Endothelial cell (in vitro differentiated cells): ENCODE measurements at regions not wholly inside any gene's neighbourhood (a gene's known extent, or its start where the extent isn't known, plus 50 kb on each side); places are given as distances from the start of the nearest gene placed in this dataset.
"Not testable (repeated sequence)": the region's sequence is repeated elsewhere in the genome, so short reads cannot be mapped to it uniquely, and the experiment has no call there.

ENCODE experiments used
- DNase-seq: peaks from one replicate; pipeline ENCODE4 v3.0.0; 2021; ENCODE audit warnings: low spot score
- H3K27ac Mint-ChIP-seq: one replicate; pipeline ENCODE4 v1.8.0; 2021; ENCODE audit warnings: mixed read lengths, inconsistent platforms; ENCODE audit not compliant: unreplicated experiment
- H3K27me3 Mint-ChIP-seq: one replicate; pipeline ENCODE4 v1.8.0; 2021; ENCODE audit warnings: mild to moderate bottlenecking, moderate library complexity, mixed read lengths, inconsistent platforms; ENCODE audit not compliant: unreplicated experiment
- H3K36me3 Mint-ChIP-seq: one replicate; pipeline ENCODE4 v1.8.0; 2021; ENCODE audit warnings: mild to moderate bottlenecking, low read depth, mixed read lengths, inconsistent platforms; ENCODE audit not compliant: unreplicated experiment
- H3K4me1 Mint-ChIP-seq: one replicate; pipeline ENCODE4 v1.8.0; 2021; ENCODE audit warnings: mild to moderate bottlenecking, mixed read lengths, inconsistent platforms; ENCODE audit not compliant: unreplicated experiment
- H3K4me3 Mint-ChIP-seq: one replicate; pipeline ENCODE4 v1.8.0; 2021; ENCODE audit warnings: mild to moderate bottlenecking, mixed read lengths, inconsistent platforms; ENCODE audit not compliant: unreplicated experiment
- H3K9me3 Mint-ChIP-seq: one replicate; pipeline ENCODE4 v1.8.0; 2021; ENCODE audit warnings: mixed read lengths, inconsistent platforms; ENCODE audit not compliant: unreplicated experiment
- CTCF ChIP-seq: fragments of 200-600 bp; sonication (generic); IDR thresholded peaks from one replicate; pipeline ENCODE4 v1.5.0; 2021; ENCODE audit warnings: antibody characterized with exemption; ENCODE audit not compliant: unreplicated experiment

DNA sequence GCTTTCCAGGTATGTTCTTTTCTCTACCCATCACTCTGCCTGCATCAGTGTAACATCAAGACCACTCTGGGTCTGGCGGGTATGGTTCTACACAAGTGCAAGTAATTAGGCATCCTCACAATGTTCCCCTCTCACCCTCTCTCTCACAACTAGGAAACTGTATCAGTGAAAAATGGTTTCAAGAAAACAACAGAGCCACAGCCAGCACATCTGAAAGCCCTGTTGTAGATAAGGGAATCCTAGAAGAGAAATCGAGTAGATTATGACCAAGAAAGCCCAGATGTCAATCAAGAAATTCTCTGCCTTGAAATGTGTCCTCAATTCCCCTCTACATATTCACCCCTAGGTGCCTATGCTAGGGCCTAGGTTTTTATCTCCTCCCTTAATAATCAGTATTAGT is 281.3 kb upstream of the ANKRD50 start:
- Mint-ChIP-seq H3K9me3 (no peaks in the 10 kb centered on the region), H3K27ac (no peak overlapping the region), H3K4me1 (no peaks in the 10 kb centered on the region), H3K36me3 (no peaks in the 10 kb centered on the region), H3K27me3 (no peaks in the 10 kb centered on the region), H3K4me3 (no peak overlapping the region)
- no peak for TF ChIP-seq CTCF
- no peak for DNase-seq

DNA sequence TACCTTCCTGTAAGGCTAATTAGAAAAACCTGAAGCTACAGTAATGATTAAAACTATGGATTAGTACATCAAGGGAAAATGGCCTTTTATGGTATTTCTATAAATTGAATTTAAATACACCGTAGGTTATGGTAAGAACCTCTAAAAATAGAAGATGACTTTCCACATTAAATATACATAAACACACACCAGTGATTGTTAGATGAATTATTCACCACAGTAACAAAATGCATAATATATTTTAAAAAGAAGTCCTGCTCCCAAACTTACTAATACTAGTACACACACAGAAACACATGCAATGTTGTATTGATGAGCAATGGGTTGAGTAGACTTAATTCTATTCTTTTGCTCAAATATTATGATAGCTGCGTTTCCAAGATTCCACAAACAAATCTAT is 277.9 kb upstream of the ANKRD50 start:
- H3K9me3 Mint-ChIP-seq, result no peaks in the 10 kb centered on the region
- no peak overlapping the region for H3K4me3 Mint-ChIP-seq
- no peak for TF ChIP-seq CTCF
- no peaks in the 10 kb centered on the region for H3K27me3 Mint-ChIP-seq
- H3K36me3 Mint-ChIP-seq, result no peaks in the 10 kb centered on the region
- H3K27ac Mint-ChIP-seq, result no peak overlapping the region
- no peaks in the 10 kb centered on the region for H3K4me1 Mint-ChIP-seq
- no peak for DNase-seq

DNA sequence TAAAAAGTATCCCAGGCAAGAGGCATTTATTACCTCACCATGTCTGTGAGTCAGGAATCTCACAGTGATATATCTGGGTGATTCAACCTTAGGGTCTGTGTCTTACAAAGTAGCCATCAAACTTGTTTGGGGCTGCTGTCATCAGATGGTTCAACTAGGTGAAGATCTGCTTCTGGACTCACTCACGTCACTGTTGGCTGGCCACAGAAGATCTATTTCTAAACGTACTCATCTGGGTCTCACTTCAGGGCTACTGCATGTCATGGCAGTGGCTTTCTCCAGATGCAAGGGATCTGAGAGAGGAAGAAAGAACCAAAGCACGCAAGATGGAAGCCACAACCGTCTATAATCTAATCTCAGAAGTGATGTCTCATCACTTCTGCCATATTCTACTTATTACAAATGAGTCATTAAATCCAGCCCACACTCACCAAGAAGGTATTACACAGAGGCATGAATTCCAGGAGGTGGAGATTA is 267.8 kb upstream of the ANKRD50 start:
- no peak overlapping the region for H3K27ac Mint-ChIP-seq
- H3K36me3 Mint-ChIP-seq, result no peaks in the 10 kb centered on the region
- no peak for TF ChIP-seq CTCF
- H3K27me3 Mint-ChIP-seq, result peaks cover 1% of the 10 kb centered on the region
- no peaks in the 10 kb centered on the region for H3K9me3 Mint-ChIP-seq
- no peak overlapping the region for H3K4me3 Mint-ChIP-seq
- DNase-seq, result no peak
- no peaks in the 10 kb centered on the region for H3K4me1 Mint-ChIP-seq

DNA sequence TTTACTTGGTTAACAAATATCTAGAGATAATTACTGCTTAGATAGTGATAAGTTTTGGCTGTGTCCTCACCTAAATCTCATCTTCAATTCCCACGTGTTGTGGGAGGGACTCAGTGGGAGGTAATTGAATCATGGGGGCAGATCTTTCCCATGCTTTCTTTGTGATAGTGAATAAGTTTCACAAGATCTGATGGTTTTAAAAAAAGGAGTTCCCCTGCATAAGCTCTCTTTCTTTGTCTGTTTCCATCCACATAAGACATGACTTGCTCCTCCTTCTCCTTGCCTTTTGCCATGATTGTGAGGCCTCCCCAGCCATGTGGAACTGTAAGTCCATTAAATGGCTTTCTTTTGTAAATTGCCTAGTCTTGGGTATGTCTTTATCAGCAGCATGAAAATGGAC is 266.0 kb upstream of the ANKRD50 start:
- not testable (repeated sequence) for H3K27me3 Mint-ChIP-seq, H3K36me3 Mint-ChIP-seq, H3K4me3 Mint-ChIP-seq, DNase-seq, H3K27ac Mint-ChIP-seq, H3K4me1 Mint-ChIP-seq, H3K9me3 Mint-ChIP-seq

GRCh38 chr4:124977045-124977444 is 264.5 kb upstream of the ANKRD50 start:
- no peaks in the 10 kb centered on the region for H3K36me3 Mint-ChIP-seq
- no peak overlapping the region for H3K4me3 Mint-ChIP-seq
- no peak for DNase-seq
- no peak overlapping the region for H3K27ac Mint-ChIP-seq
- no peak for TF ChIP-seq CTCF
- H3K9me3 Mint-ChIP-seq, result no peaks in the 10 kb centered on the region
- peaks cover 1% of the 10 kb centered on the region for H3K27me3 Mint-ChIP-seq
- H3K4me1 Mint-ChIP-seq, result no peaks in the 10 kb centered on the region

- no peak overlapping the region for H3K27ac Mint-ChIP-seq
- H3K27me3 Mint-ChIP-seq, result peaks cover 1% of the 10 kb centered on the region
- no peak for TF ChIP-seq CTCF
- H3K4me1 Mint-ChIP-seq, result no peaks in the 10 kb centered on the region
- H3K4me3 Mint-ChIP-seq, result no peak overlapping the region
- no peaks in the 10 kb centered on the region for H3K9me3 Mint-ChIP-seq
- no peaks in the 10 kb centered on the region for H3K36me3 Mint-ChIP-seq
- DNase-seq, result no peak
These were observed 261.6 kb upstream of the ANKRD50 start for GRCh38 chr4:124974152-124974551.
